HFFc6 (cell line): ENCODE measurements at regions not wholly inside any gene's neighbourhood (a gene's known extent, or its start where the extent isn't known, plus 50 kb on each side); places are given as distances from the start of the nearest gene placed in this dataset.
A peak's percentile ranks its signal among the peaks of the same experiment; 100 is the strongest.

Source experiments
- DNase-seq: peaks from one replicate; pipeline ENCODE4 v3.0.0-alpha.2; 2018
- H3K27ac Mint-ChIP-seq: 2 replicates; pipeline ENCODE4 v1.8.0; 2020; ENCODE audit warnings: mild to moderate bottlenecking, mixed read lengths
- H3K27me3 Mint-ChIP-seq: 2 replicates; pipeline ENCODE4 v1.8.0; 2021; ENCODE audit warnings: mild to moderate bottlenecking, moderate library complexity, mixed read lengths; ENCODE audit not compliant: insufficient read depth
- H3K36me3 Mint-ChIP-seq: 2 replicates; pipeline ENCODE4 v1.8.0; 2021; ENCODE audit warnings: low read depth, mixed read lengths
- H3K4me1 Mint-ChIP-seq: 2 replicates; pipeline ENCODE4 v1.8.0; 2020; ENCODE audit warnings: low read depth, mixed read lengths
- H3K4me3 Mint-ChIP-seq: 2 replicates; pipeline ENCODE4 v1.8.0; 2020; ENCODE audit warnings: mild to moderate bottlenecking, moderate library complexity, mixed read lengths
- H3K9me3 Mint-ChIP-seq: 2 replicates; pipeline ENCODE4 v1.8.0; 2020; ENCODE audit warnings: mild to moderate bottlenecking, mixed read lengths
- CTCF ChIP-seq: fragments of 200-600 bp; sonication (generic); IDR thresholded peaks from 2 replicates; pipeline ENCODE4 v1.5.0; 2021; ENCODE audit warnings: antibody characterized with exemption, mild to moderate bottlenecking

GRCh38 chr2:200235533-200235932 lies 71.0 kb upstream of the SPATS2L start:
- peaks cover 13% of the 10 kb centered on the region for H3K27me3 Mint-ChIP-seq
- H3K9me3 Mint-ChIP-seq: no peaks in the 10 kb centered on the region

GRCh38 chr2:200239216-200239615 lies 67.3 kb upstream of the SPATS2L start:
- H3K4me3 Mint-ChIP-seq: no peak overlapping the region
- no peaks in the 10 kb centered on the region for H3K4me1 Mint-ChIP-seq
- no peak overlapping the region for H3K27ac Mint-ChIP-seq

More at GRCh38 chr2:200235533-200235932, 71.0 kb upstream of the SPATS2L start:
- H3K27ac Mint-ChIP-seq: no peak overlapping the region
- H3K36me3 Mint-ChIP-seq: no peaks in the 10 kb centered on the region
- DNase-seq: no peak
- no peak for TF ChIP-seq CTCF
- no peak overlapping the region for H3K4me3 Mint-ChIP-seq
- H3K4me1 Mint-ChIP-seq: no peaks in the 10 kb centered on the region

GRCh38 chr2:200242570-200242969 lies 63.9 kb upstream of the SPATS2L start:
- H3K4me1 Mint-ChIP-seq: peaks cover 4% of the 10 kb centered on the region
- TF ChIP-seq CTCF: no peak
- H3K27me3 Mint-ChIP-seq: peaks cover 13% of the 10 kb centered on the region
- H3K27ac Mint-ChIP-seq: no peak overlapping the region
- H3K4me3 Mint-ChIP-seq: no peak overlapping the region
- no peaks in the 10 kb centered on the region for H3K9me3 Mint-ChIP-seq
- no peaks in the 10 kb centered on the region for H3K36me3 Mint-ChIP-seq
- no peak for DNase-seq

More at GRCh38 chr2:200239216-200239615, 67.3 kb upstream of the SPATS2L start:
- Mint-ChIP-seq H3K27me3 (peaks cover 19% of the 10 kb centered on the region), H3K36me3 (no peaks in the 10 kb centered on the region), H3K9me3 (no peaks in the 10 kb centered on the region)
- peak; percentile 24 for DNase-seq
- TF ChIP-seq CTCF: no peak

- peaks cover 9% of the 10 kb centered on the region for H3K4me1 Mint-ChIP-seq
- H3K27me3 Mint-ChIP-seq: peaks cover 6% of the 10 kb centered on the region
- no peak overlapping the region for H3K27ac Mint-ChIP-seq
- no peak for DNase-seq
- no peak overlapping the region for H3K4me3 Mint-ChIP-seq
- no peaks in the 10 kb centered on the region for H3K36me3 Mint-ChIP-seq
- TF ChIP-seq CTCF: no peak
- no peaks in the 10 kb centered on the region for H3K9me3 Mint-ChIP-seq
These were observed 63.1 kb upstream of the SPATS2L start for GRCh38 chr2:200243441-200243840.

GRCh38 chr2:200244111-200244510 lies 62.4 kb upstream of the SPATS2L start:
- Mint-ChIP-seq H3K4me1 (peaks cover 9% of the 10 kb centered on the region), H3K4me3 (no peak overlapping the region), H3K36me3 (no peaks in the 10 kb centered on the region), H3K27ac (no peak overlapping the region), H3K9me3 (no peaks in the 10 kb centered on the region), H3K27me3 (peaks cover 6% of the 10 kb centered on the region)
- no peak for DNase-seq
- TF ChIP-seq CTCF: no peak

GRCh38 chr2:200247494-200247893 lies 59.0 kb upstream of the SPATS2L start:
- peak; percentile 44 for DNase-seq
- Mint-ChIP-seq H3K4me1 (peaks cover 14% of the 10 kb centered on the region), H3K36me3 (no peaks in the 10 kb centered on the region), H3K27ac (no peak overlapping the region), H3K27me3 (peaks cover 1% of the 10 kb centered on the region; the same call in 1 of the 2 replicates), H3K9me3 (no peaks in the 10 kb centered on the region), H3K4me3 (no peak overlapping the region)
- no peak for TF ChIP-seq CTCF
